ENCODE measurements at regions not wholly inside any gene's neighbourhood (a gene's known extent, or its start where the extent isn't known, plus 50 kb on each side); places are given as distances from the start of the nearest gene placed in this dataset.
"Not testable (repeated sequence)": the region's sequence is repeated elsewhere in the genome, so short reads cannot be mapped to it uniquely, and the experiment has no call there.

- DNase-seq: no peak
Observed at GRCh38 chr12:17348311-17348710, 741.7 kb downstream of the RERGL start.

GRCh38 chr12:17344649-17345048 is 738.7 kb upstream of the LMO3 start:
- DNase-seq: no peak

- DNase-seq: no peak
Observed at GRCh38 chr12:17342381-17342961, 736.5 kb upstream of the LMO3 start.

- DNase-seq: no peak
Observed at GRCh38 chr12:17335487-17335886, 729.5 kb upstream of the LMO3 start.

GRCh38 chr12:17334784-17335183 is 728.8 kb upstream of the LMO3 start:
- DNase-seq: no peak

- DNase-seq: no peak
Observed at GRCh38 chr12:17333287-17333686, 727.3 kb upstream of the LMO3 start.

- DNase-seq: no peak
Observed at GRCh38 chr12:17326649-17327048, 720.7 kb upstream of the LMO3 start.

GRCh38 chr12:17322090-17322489 is 716.1 kb upstream of the LMO3 start:
- DNase-seq: no peak

GRCh38 chr12:17304503-17305347 is 698.8 kb upstream of the LMO3 start:
- DNase-seq: no peak

GRCh38 chr12:17302001-17302400 is 696.0 kb upstream of the LMO3 start:
- DNase-seq: no peak

- no peak for DNase-seq
Observed at GRCh38 chr12:17301544-17301943, 695.6 kb upstream of the LMO3 start.

GRCh38 chr12:17296882-17297281 is 690.9 kb upstream of the LMO3 start:
- no peak for DNase-seq

- no peak for DNase-seq
Observed at GRCh38 chr12:17286874-17287273, 680.9 kb upstream of the LMO3 start.

- DNase-seq: no peak
Observed at GRCh38 chr12:17284873-17285272, 678.9 kb upstream of the LMO3 start.

GRCh38 chr12:17283563-17283962 is 677.6 kb upstream of the LMO3 start:
- no peak for DNase-seq

- DNase-seq: not testable (repeated sequence)
Observed at GRCh38 chr12:17282169-17282568, 676.2 kb upstream of the LMO3 start.

GRCh38 chr12:17278946-17279345 is 673.0 kb upstream of the LMO3 start:
- no peak for DNase-seq

GRCh38 chr12:17276196-17276595 is 670.2 kb upstream of the LMO3 start:
- no peak for DNase-seq

- DNase-seq: no peak
Observed at GRCh38 chr12:17266856-17267255, 660.9 kb upstream of the LMO3 start.

GRCh38 chr12:17264603-17265002 is 658.6 kb upstream of the LMO3 start:
- no peak for DNase-seq

- DNase-seq: no peak
Observed at GRCh38 chr12:17239874-17240273, 633.9 kb upstream of the LMO3 start.

GRCh38 chr12:17235996-17236395 is 630.0 kb upstream of the LMO3 start:
- no peak for DNase-seq

- DNase-seq: no peak
Observed at GRCh38 chr12:17215759-17216570, 610.0 kb upstream of the LMO3 start.

- no peak for DNase-seq
Observed at GRCh38 chr12:17214929-17215328, 609.0 kb upstream of the LMO3 start.
